ENCODE measurements at regions not wholly inside any gene's neighbourhood (a gene's known extent, or its start where the extent isn't known, plus 50 kb on each side); places are given as distances from the start of the nearest gene placed in this dataset.

DNA sequence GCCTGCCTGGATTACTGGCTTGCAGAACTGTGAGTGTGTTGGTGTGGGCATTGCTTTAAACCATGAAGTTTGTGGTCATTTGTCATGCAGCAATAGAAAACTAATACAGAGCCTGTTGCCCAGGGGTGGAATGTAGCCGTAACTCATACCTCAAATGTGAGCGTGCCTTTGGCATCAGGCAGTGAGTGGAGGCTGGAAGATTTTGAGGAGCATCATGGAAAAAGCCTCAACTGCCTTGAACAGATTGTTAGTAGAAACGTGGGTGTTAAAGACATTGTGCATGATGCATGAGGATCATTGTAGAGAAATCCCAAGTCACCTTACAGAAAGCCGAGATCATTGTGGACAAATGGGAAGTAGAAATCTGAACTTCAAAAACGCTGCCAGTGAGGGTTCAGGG lies 580.5 kb downstream of the AACS start:
- BruUV-seq (replicated peaks) = no TSS peak
- intact Hi-C loops (cut with micrococcal nuclease) = no loop called here
- no peak overlapping the region for H3K9ac ChIP-seq (replicated peaks; ENCODE audit: extremely low read depth, insufficient read depth, low read length)
- no peak overlapping the region for H3K4me3 ChIP-seq (replicated peaks in 1 of 3; ENCODE audit: insufficient read depth in 1 of 3, low read depth in 1 of 3, low read length in 3 of 3)
- TF ChIP-seq FOS (IDR thresholded peaks at IDR 0.05; ENCODE audit: borderline replicate concordance, insufficient read depth, low read length) (no peak), GATA2 (IDR thresholded peaks at IDR 0.05; ENCODE audit: insufficient read depth, insufficient read length, low read depth, low read length) (no peak), JUN (IDR thresholded peaks at IDR 0.05; ENCODE audit: borderline replicate concordance, insufficient read depth, insufficient read length, low read depth) (no peak), POLR2A (IDR thresholded peaks at IDR 0.05; ENCODE audit: low read depth, low read length) (no peak), MYC (IDR thresholded peaks at IDR 0.05; ENCODE audit: low read depth, low read length) (no peak), POLR2AphosphoS5 (IDR thresholded peaks at IDR 0.05; ENCODE audit: insufficient read depth, low read depth, low read length) (no peak), EZH2 (IDR thresholded peaks at IDR 0.05; ENCODE audit: borderline replicate concordance, low read depth, low read length, severe bottlenecking) (no peak)
- TF ChIP-seq, protein P1, sequence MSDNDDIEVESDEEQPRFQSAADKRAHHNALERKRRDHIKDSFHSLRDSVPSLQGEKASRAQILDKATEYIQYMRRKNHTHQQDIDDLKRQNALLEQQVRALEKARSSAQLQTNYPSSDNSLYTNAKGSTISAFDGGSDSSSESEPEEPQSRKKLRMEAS (IDR thresholded peaks at IDR 0.05; ENCODE audit: insufficient read depth, insufficient read length) = no peak
- TF ChIP-seq, protein P2, sequence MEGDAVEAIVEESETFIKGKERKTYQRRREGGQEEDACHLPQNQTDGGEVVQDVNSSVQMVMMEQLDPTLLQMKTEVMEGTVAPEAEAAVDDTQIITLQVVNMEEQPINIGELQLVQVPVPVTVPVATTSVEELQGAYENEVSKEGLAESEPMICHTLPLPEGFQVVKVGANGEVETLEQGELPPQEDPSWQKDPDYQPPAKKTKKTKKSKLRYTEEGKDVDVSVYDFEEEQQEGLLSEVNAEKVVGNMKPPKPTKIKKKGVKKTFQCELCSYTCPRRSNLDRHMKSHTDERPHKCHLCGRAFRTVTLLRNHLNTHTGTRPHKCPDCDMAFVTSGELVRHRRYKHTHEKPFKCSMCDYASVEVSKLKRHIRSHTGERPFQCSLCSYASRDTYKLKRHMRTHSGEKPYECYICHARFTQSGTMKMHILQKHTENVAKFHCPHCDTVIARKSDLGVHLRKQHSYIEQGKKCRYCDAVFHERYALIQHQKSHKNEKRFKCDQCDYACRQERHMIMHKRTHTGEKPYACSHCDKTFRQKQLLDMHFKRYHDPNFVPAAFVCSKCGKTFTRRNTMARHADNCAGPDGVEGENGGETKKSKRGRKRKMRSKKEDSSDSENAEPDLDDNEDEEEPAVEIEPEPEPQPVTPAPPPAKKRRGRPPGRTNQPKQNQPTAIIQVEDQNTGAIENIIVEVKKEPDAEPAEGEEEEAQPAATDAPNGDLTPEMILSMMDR (IDR thresholded peaks at IDR 0.05; ENCODE audit: extremely low read depth in 1 of 2, insufficient read depth in 1 of 2, low read depth in 1 of 2, low read length in 2 of 2) = no peak
- H3K9me3 ChIP-seq (replicated peaks; ENCODE audit: control insufficient read depth, insufficient read depth, low read length) = peaks cover 5% of the 10 kb centered on the region
- H3K27ac ChIP-seq (ENCODE audit: insufficient read depth, low read depth, low read length) = no peak overlapping the region
- DNase-seq (ENCODE audit: low read depth, low spot score) = no peak
- dilution Hi-C loops (cut with MboI; ENCODE audit: extremely low pct_ligation_motif_present, low sequenced_read_pairs) = no loop called here
- H3K36me3 ChIP-seq (ENCODE audit: control insufficient read depth in 2 of 2, extremely low read depth in 1 of 2, insufficient read depth in 2 of 2, low read length in 2 of 2) = no peaks in the 10 kb centered on the region
- H3K9me1 ChIP-seq (replicated peaks; ENCODE audit: control insufficient read depth, extremely low read depth, insufficient read depth, low read length) = no peaks in the 10 kb centered on the region
- ChIA-PET CTCF (no interaction called here), POLR2A (no interaction called here)
- H2AFZ ChIP-seq (ENCODE audit: low read depth, low read length) = no peak overlapping the region
- no peak for FAIRE-seq
- no peaks in the 10 kb centered on the region for H3K4me1 ChIP-seq (ENCODE audit: control insufficient read depth, extremely low read depth, insufficient read depth, low read length)
- H4K20me1 ChIP-seq (replicated peaks; ENCODE audit: control insufficient read depth, extremely low read depth, insufficient read depth, low read length) = no peaks in the 10 kb centered on the region
- no peak overlapping the region for H3K4me2 ChIP-seq (ENCODE audit: insufficient read depth, low read length)
- no peaks in the 10 kb centered on the region for H3K79me2 ChIP-seq (ENCODE audit: control insufficient read depth, insufficient read depth, low read length)
- no peaks in the 10 kb centered on the region for H3K27me3 ChIP-seq (ENCODE audit: control insufficient read depth in 2 of 2, insufficient read depth in 2 of 2, low read length in 2 of 2)

Measured in endothelial cell of umbilical vein (primary cell).